ENCODE measurements at regions not wholly inside any gene's neighbourhood (a gene's known extent, or its start where the extent isn't known, plus 50 kb on each side); places are given as distances from the start of the nearest gene placed in this dataset.

- H3K4me2 ChIP-seq: peak overlapping the region; percentile 88
- peak overlapping the region; percentile 36; the same call in 1 of the 2 replicates for H3K27ac ChIP-seq
- H3K9ac ChIP-seq: peak overlapping the region; percentile 20; the same call in 1 of the 2 replicates
Observed at GRCh38 chr20:50346374-50347283, 156.0 kb downstream of the CEBPB start.

GRCh38 chr20:50347284-50348063, 156.8 kb downstream of the CEBPB start:
- Histone ChIP-seq H3K36me3 (no peaks in the 10 kb centered on the region), H3K4me3 (0 out of 2 replicates have a peak overlapping the region, but pooled peaks have one; percentile 24), H3K9ac (peak overlapping the region; percentile 5; the same call in 1 of the 2 replicates), H3K27ac (no peak overlapping the region), H3K27me3 (peaks cover 32% of the 10 kb centered on the region), H4K20me1 (peaks cover 22% of the 10 kb centered on the region), H3K4me2 (peak overlapping the region; percentile 88), H3K4me1 (peaks cover 98% of the 10 kb centered on the region), H3K9me3 (no peaks in the 10 kb centered on the region)
- no peak for TF ChIP-seq Cebpa-rat (IDR thresholded peaks at IDR 0.05)

More at GRCh38 chr20:50346374-50347283, 156.0 kb downstream of the CEBPB start:
- Histone ChIP-seq H3K36me3 (no peaks in the 10 kb centered on the region), H3K27me3 (peaks cover 38% of the 10 kb centered on the region), H3K9me3 (no peaks in the 10 kb centered on the region), H3K4me3 (peak overlapping the region; percentile 47), H4K20me1 (peaks cover 30% of the 10 kb centered on the region), H3K4me1 (peaks cover 100% of the 10 kb centered on the region)
- TF ChIP-seq Cebpa-rat (IDR thresholded peaks at IDR 0.05): no peak

- Histone ChIP-seq H3K4me2 (peak overlapping the region; percentile 88), H3K4me1 (peaks cover 98% of the 10 kb centered on the region), H3K9me3 (no peaks in the 10 kb centered on the region), H3K27ac (no peak overlapping the region), H3K36me3 (no peaks in the 10 kb centered on the region), H4K20me1 (peaks cover 16% of the 10 kb centered on the region), H3K4me3 (peak overlapping the region; percentile 24; the same call in 1 of the 2 replicates), H3K9ac (no peak overlapping the region), H3K27me3 (peaks cover 26% of the 10 kb centered on the region)
- TF ChIP-seq Cebpa-rat (IDR thresholded peaks at IDR 0.05): no peak
Observed at GRCh38 chr20:50348096-50348495, 157.5 kb downstream of the CEBPB start.

GRCh38 chr20:50350510-50351249, 159.5 kb upstream of the PTPN1 start:
- Histone ChIP-seq H3K9ac (peak overlapping the region; percentile 32; the same call in 1 of the 2 replicates), H3K27ac (peak overlapping the region; percentile 8; the same call in 1 of the 2 replicates), H3K4me2 (peak overlapping the region; percentile 88), H3K27me3 (no peaks in the 10 kb centered on the region), H3K4me3 (peak overlapping the region; percentile 37; the same call in 1 of the 2 replicates), H3K4me1 (peaks cover 82% of the 10 kb centered on the region), H3K36me3 (no peaks in the 10 kb centered on the region), H4K20me1 (no peaks in the 10 kb centered on the region), H3K9me3 (no peaks in the 10 kb centered on the region)
- no peak for TF ChIP-seq Cebpa-rat (IDR thresholded peaks at IDR 0.05)

GRCh38 chr20:50351541-50351940, 158.6 kb upstream of the PTPN1 start:
- Histone ChIP-seq H3K4me1 (peaks cover 75% of the 10 kb centered on the region), H4K20me1 (no peaks in the 10 kb centered on the region), H3K9me3 (no peaks in the 10 kb centered on the region), H3K4me2 (peak overlapping the region; percentile 88; the same call in 1 of the 2 replicates), H3K27ac (no peak overlapping the region), H3K36me3 (no peaks in the 10 kb centered on the region), H3K4me3 (no peak overlapping the region), H3K27me3 (no peaks in the 10 kb centered on the region), H3K9ac (no peak overlapping the region)
- no peak for TF ChIP-seq Cebpa-rat (IDR thresholded peaks at IDR 0.05)

GRCh38 chr20:50353289-50353961, 156.8 kb upstream of the PTPN1 start:
- no peaks in the 10 kb centered on the region for H3K36me3 ChIP-seq
- no peak for TF ChIP-seq Cebpa-rat (IDR thresholded peaks at IDR 0.05)
- no peaks in the 10 kb centered on the region for H3K9me3 ChIP-seq
- no peak overlapping the region for H3K27ac ChIP-seq
- H4K20me1 ChIP-seq: no peaks in the 10 kb centered on the region
- H3K4me2 ChIP-seq: peak overlapping the region; percentile 70
- H3K4me1 ChIP-seq: peaks cover 69% of the 10 kb centered on the region
- no peak overlapping the region for H3K4me3 ChIP-seq
- no peak overlapping the region for H3K9ac ChIP-seq
- H3K27me3 ChIP-seq: no peaks in the 10 kb centered on the region

GRCh38 chr20:50354721-50355589, 155.2 kb upstream of the PTPN1 start:
- Histone ChIP-seq H3K27me3 (no peaks in the 10 kb centered on the region), H4K20me1 (no peaks in the 10 kb centered on the region), H3K4me1 (peaks cover 54% of the 10 kb centered on the region), H3K4me3 (no peak overlapping the region), H3K9me3 (no peaks in the 10 kb centered on the region), H3K4me2 (no peak overlapping the region), H3K27ac (no peak overlapping the region), H3K36me3 (no peaks in the 10 kb centered on the region), H3K9ac (no peak overlapping the region)
- no peak for TF ChIP-seq Cebpa-rat (IDR thresholded peaks at IDR 0.05)
